H9 (cell line): ENCODE measurements at regions not wholly inside any gene's neighbourhood (a gene's known extent, or its start where the extent isn't known, plus 50 kb on each side); places are given as distances from the start of the nearest gene placed in this dataset.

Experiments used
- DNase-seq: peaks from one replicate; pipeline ENCODE4 v3.0.0-alpha.2; 2017
- H2AFZ ChIP-seq: one replicate; pipeline ENCODE4 v1.6.1; 2013; ENCODE audit warnings: mild to moderate bottlenecking, low read length, control low read depth, moderate library complexity
- H2AK5ac ChIP-seq: 2 replicates; pipeline ENCODE4 v1.6.1; 2013; ENCODE audit warnings: low read length, control low read depth, mixed read lengths; ENCODE audit not compliant: insufficient read length
- H2BK120ac ChIP-seq: one replicate; pipeline ENCODE4 v1.6.1; 2013; ENCODE audit warnings: low read depth, mild to moderate bottlenecking, low read length, control low read depth, inconsistent platforms; ENCODE audit not compliant: poor library complexity, severe bottlenecking
- H2BK12ac ChIP-seq: 2 replicates; pipeline ENCODE4 v1.6.1; 2013; ENCODE audit warnings: low read length, control low read depth, mixed read lengths, low read depth; ENCODE audit not compliant: insufficient read length
- H2BK15ac ChIP-seq: 2 replicates; pipeline ENCODE4 v1.6.1; 2013; ENCODE audit warnings: low read depth, low read length, control low read depth
- H2BK20ac ChIP-seq: one replicate; pipeline ENCODE4 v1.6.1; 2013; ENCODE audit warnings: low read depth, mild to moderate bottlenecking, low read length, control low read depth, inconsistent platforms; ENCODE audit not compliant: poor library complexity, severe bottlenecking
- H2BK5ac ChIP-seq: 2 replicates; pipeline ENCODE4 v1.6.1; 2013; ENCODE audit warnings: low read length, control low read depth, mixed read lengths; ENCODE audit not compliant: insufficient read length
- H3K14ac ChIP-seq: 2 replicates; pipeline ENCODE4 v1.6.1; 2013; ENCODE audit warnings: low read length, control low read depth; ENCODE audit not compliant: insufficient read depth
- H3K18ac ChIP-seq: 2 replicates; pipeline ENCODE4 v1.6.1; 2013; ENCODE audit warnings: low read depth, mild to moderate bottlenecking, mixed read lengths, low read length, control low read depth; ENCODE audit not compliant: insufficient read length
- H3K23ac ChIP-seq: 2 replicates; pipeline ENCODE4 v1.6.1; 2013; ENCODE audit warnings: low read length, control low read depth, mixed read lengths, low read depth; ENCODE audit not compliant: insufficient read length
- H3K23me2 ChIP-seq: 2 replicates; pipeline ENCODE4 v1.6.1; 2013; ENCODE audit warnings: low read depth, mild to moderate bottlenecking, mixed read lengths, low read length, control low read depth; ENCODE audit not compliant: insufficient read length, poor library complexity, severe bottlenecking
- H3K27ac ChIP-seq: 2 replicates; pipeline ENCODE4 v1.5.1; 2013; ENCODE audit warnings: low read length, control low read depth, mixed read lengths, low read depth; ENCODE audit not compliant: insufficient read length
- H3K27me3 ChIP-seq: 2 replicates; pipeline ENCODE4 v1.6.1; 2013; ENCODE audit warnings: low read length, control low read depth, inconsistent platforms; ENCODE audit not compliant: insufficient read depth
- H3K4ac ChIP-seq: 2 replicates; pipeline ENCODE4 v1.6.1; 2013; ENCODE audit warnings: low read depth, mild to moderate bottlenecking, control low read depth, inconsistent platforms, low read length, moderate library complexity
- H3K4me1 ChIP-seq: 2 replicates; pipeline ENCODE4 v1.6.1; 2013; ENCODE audit warnings: low read length, control low read depth, inconsistent platforms; ENCODE audit not compliant: insufficient read depth
- H3K4me2 ChIP-seq: 2 replicates; pipeline ENCODE4 v1.6.1; 2013; ENCODE audit warnings: low read length, control low read depth, mixed read lengths; ENCODE audit not compliant: insufficient read length, insufficient read depth
- H3K56ac ChIP-seq: 2 replicates; pipeline ENCODE4 v1.6.1; 2013; ENCODE audit warnings: low read depth, mild to moderate bottlenecking, mixed read lengths, low read length, control low read depth; ENCODE audit not compliant: insufficient read length
- H3K79me1 ChIP-seq: 2 replicates; pipeline ENCODE4 v1.6.1; 2013; ENCODE audit warnings: low read depth, mild to moderate bottlenecking, moderate library complexity, low read length, control low read depth, inconsistent platforms; ENCODE audit not compliant: insufficient read depth, poor library complexity, severe bottlenecking
- H3K79me2 ChIP-seq: 2 replicates; pipeline ENCODE4 v1.6.1; 2013; ENCODE audit warnings: low read length, control low read depth, inconsistent platforms; ENCODE audit not compliant: insufficient read depth
- H3K9ac ChIP-seq: 2 replicates; pipeline ENCODE4 v1.6.1; 2013; ENCODE audit warnings: low read length, control low read depth, mixed read lengths; ENCODE audit not compliant: insufficient read length; ENCODE audit errors: extremely low read depth
- H3K9me3 ChIP-seq: one replicate; pipeline ENCODE4 v1.6.1; 2013; ENCODE audit warnings: low read depth, low read length, inconsistent platforms; ENCODE audit not compliant: control insufficient read depth
- H3T11ph ChIP-seq: one replicate; pipeline ENCODE4 v1.6.1; 2013; ENCODE audit warnings: mild to moderate bottlenecking, low read length, control low read depth, inconsistent platforms
- H4K20me1 ChIP-seq: one replicate; pipeline ENCODE4 v1.6.1; 2013; ENCODE audit not compliant: control insufficient read depth, insufficient read length, insufficient read depth
- H4K5ac ChIP-seq: 2 replicates; pipeline ENCODE4 v1.6.1; 2013; ENCODE audit warnings: low read depth, mild to moderate bottlenecking, mixed read lengths, low read length, control low read depth; ENCODE audit not compliant: insufficient read length
- H4K8ac ChIP-seq: replicated peaks from 2 replicates; pipeline ENCODE4 v1.6.1; 2013; ENCODE audit warnings: low read length, control low read depth, mixed read lengths, low read depth; ENCODE audit not compliant: insufficient read length
- H4K91ac ChIP-seq: 2 replicates; pipeline ENCODE4 v1.6.1; 2013; ENCODE audit warnings: low read depth, mild to moderate bottlenecking, moderate library complexity, mixed read lengths, low read length, control low read depth; ENCODE audit not compliant: insufficient read length
- H3K27ac Mint-ChIP-seq, 3 experiments: 2 replicates in 2 of 3; 3 replicates in 1 of 3; pipeline ENCODE4 v1.8.0; 2020 to 2021; ENCODE audit warnings: mixed read lengths in 3 of 3, mild to moderate bottlenecking in 1 of 3, moderate library complexity in 1 of 3
- H3K27me3 Mint-ChIP-seq: 2 replicates; pipeline ENCODE4 v1.8.0; 2021; ENCODE audit warnings: low read depth, mild to moderate bottlenecking, moderate library complexity, mixed read lengths
- H3K36me3 Mint-ChIP-seq, 3 experiments: 2 replicates in 2 of 3; 3 replicates in 1 of 3; pipeline ENCODE4 v1.8.0; 2020 to 2021; ENCODE audit warnings: low read depth in 3 of 3, mixed read lengths in 3 of 3; ENCODE audit not compliant: insufficient read depth in 1 of 3
- H3K4me1 Mint-ChIP-seq, 2 experiments: 2 replicates each; pipeline ENCODE4 v1.8.0; 2020; ENCODE audit warnings: mixed read lengths in 2 of 2
- H3K4me3 Mint-ChIP-seq, 2 experiments: 2 replicates in 1 of 2; 3 replicates in 1 of 2; pipeline ENCODE4 v1.8.0; 2020 to 2021; ENCODE audit warnings: mild to moderate bottlenecking in 2 of 2, mixed read lengths in 2 of 2, moderate library complexity in 1 of 2
- H3K9me3 Mint-ChIP-seq, 2 experiments: 2 replicates in 1 of 2; 3 replicates in 1 of 2; pipeline ENCODE4 v1.8.0; 2020; ENCODE audit warnings: mild to moderate bottlenecking in 2 of 2, mixed read lengths in 2 of 2, moderate library complexity in 1 of 2
- WGBS: extraction: QIAGEN DNeasy Blood & Tissue Kit; methylation state at CpG from one replicate; pipeline ENCODE4 v1.1.7; 2013; ENCODE audit warnings: missing lambda C conversion rate, low lambda C conversion rate, mixed read lengths; ENCODE audit not compliant: insufficient read length; ENCODE audit errors: extremely low coverage; 5-methylcytosine and 5-hydroxymethylcytosine counted together
- TF ChIP-seq, protein P1 (sequence below): fragments of 200-600 bp; sonication (generic); conservative IDR thresholded peaks from 3 replicates; pipeline ENCODE4 v1.8.0; 2021; ENCODE audit warnings: antibody characterized with exemption, mild to moderate bottlenecking

DNA sequence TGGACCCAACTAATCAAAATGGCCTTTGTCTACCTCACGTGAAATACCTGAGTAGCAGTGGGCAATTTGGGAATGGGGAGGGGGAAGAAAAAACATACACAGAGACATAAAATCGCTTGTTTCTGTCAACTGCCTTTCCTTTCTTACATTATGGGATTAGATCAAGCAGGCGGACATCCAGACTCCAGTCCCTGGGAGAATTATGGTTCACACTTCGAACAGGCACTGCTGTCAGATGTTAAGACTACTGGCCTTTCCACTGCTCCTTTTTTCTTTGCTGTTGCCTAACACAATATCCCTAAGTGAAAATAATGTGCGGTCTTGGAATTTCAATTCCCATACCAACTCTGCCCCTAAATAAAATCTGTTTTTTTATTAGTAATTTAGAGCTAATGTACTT lies 1719.7 kb upstream of the SLC10A2 start:
- Histone ChIP-seq H4K91ac (no peak overlapping the region), H3K27me3 (no peaks in the 10 kb centered on the region), H3K14ac (no peak overlapping the region), H3K9ac (no peak overlapping the region), H3K4me2 (no peak overlapping the region), H2AK5ac (no peak overlapping the region), H3K23me2 (no peaks in the 10 kb centered on the region), H3K4me1 (no peaks in the 10 kb centered on the region), H4K20me1 (no peaks in the 10 kb centered on the region), H2AFZ (no peak overlapping the region), H2BK20ac (no peak overlapping the region), H3K4ac (no peak overlapping the region), H3K9me3 (no peaks in the 10 kb centered on the region), H2BK120ac (no peak overlapping the region), H3T11ph (no peak overlapping the region), H3K23ac (no peak overlapping the region), H2BK15ac (no peak overlapping the region), H3K56ac (no peak overlapping the region), H3K79me1 (no peaks in the 10 kb centered on the region), H3K27ac (no peak overlapping the region), H4K8ac (no peak overlapping the region), H3K18ac (no peak overlapping the region), H3K79me2 (no peaks in the 10 kb centered on the region), H2BK5ac (no peak overlapping the region), H4K5ac (no peak overlapping the region), H2BK12ac (no peak overlapping the region)
- WGBS: no CpG with 5 or more reads among the region's 5 CpGs
- Mint-ChIP-seq H3K4me1 (peaks cover 4 to 5% of the 10 kb centered on the region in 2 experiments; a peak in 3 of 4 replicates), H3K27me3 (no peaks in the 10 kb centered on the region), H3K9me3 (no peaks in the 10 kb centered on the region; a peak in 2 of 5 replicates), H3K4me3 (no peak overlapping the region), H3K27ac (no peak overlapping the region; a peak in 1 of 7 replicates), H3K36me3 (peaks cover 0 to 8% (median 0%) of the 10 kb centered on the region in 3 experiments; a peak in 2 of 7 replicates)
- DNase-seq: no peak
- TF ChIP-seq, protein P1, sequence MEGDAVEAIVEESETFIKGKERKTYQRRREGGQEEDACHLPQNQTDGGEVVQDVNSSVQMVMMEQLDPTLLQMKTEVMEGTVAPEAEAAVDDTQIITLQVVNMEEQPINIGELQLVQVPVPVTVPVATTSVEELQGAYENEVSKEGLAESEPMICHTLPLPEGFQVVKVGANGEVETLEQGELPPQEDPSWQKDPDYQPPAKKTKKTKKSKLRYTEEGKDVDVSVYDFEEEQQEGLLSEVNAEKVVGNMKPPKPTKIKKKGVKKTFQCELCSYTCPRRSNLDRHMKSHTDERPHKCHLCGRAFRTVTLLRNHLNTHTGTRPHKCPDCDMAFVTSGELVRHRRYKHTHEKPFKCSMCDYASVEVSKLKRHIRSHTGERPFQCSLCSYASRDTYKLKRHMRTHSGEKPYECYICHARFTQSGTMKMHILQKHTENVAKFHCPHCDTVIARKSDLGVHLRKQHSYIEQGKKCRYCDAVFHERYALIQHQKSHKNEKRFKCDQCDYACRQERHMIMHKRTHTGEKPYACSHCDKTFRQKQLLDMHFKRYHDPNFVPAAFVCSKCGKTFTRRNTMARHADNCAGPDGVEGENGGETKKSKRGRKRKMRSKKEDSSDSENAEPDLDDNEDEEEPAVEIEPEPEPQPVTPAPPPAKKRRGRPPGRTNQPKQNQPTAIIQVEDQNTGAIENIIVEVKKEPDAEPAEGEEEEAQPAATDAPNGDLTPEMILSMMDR: no peak
